PC-9 (cell line): ENCODE measurements at regions not wholly inside any gene's neighbourhood (a gene's known extent, or its start where the extent isn't known, plus 50 kb on each side); places are given as distances from the start of the nearest gene placed in this dataset.

ENCODE experiments used
- CTCF ChIP-seq: fragments of 200-600 bp; sonication (generic); conservative IDR thresholded peaks from 2 replicates; pipeline ENCODE4 v1.6.1; 2017; ENCODE audit warnings: mixed run types, antibody characterized with exemption, mild to moderate bottlenecking, moderate library complexity
- EZH2 ChIP-seq: fragments of 200-600 bp; sonication (generic); IDR thresholded peaks from 2 replicates; pipeline ENCODE4 v1.8.0; 2017; ENCODE audit warnings: antibody characterized with exemption, low read depth

- no peak for TF ChIP-seq CTCF
- TF ChIP-seq EZH2 = no peak
Measured at GRCh38 chr7:3234051-3234450, 67.0 kb upstream of the SDK1 start.
